NCI-H82 (cell line): ENCODE measurements at regions not wholly inside any gene's neighbourhood (a gene's known extent, or its start where the extent isn't known, plus 50 kb on each side); places are given as distances from the start of the nearest gene placed in this dataset.
A peak's percentile ranks its signal among the peaks of the same experiment; 100 is the strongest.

ENCODE experiments used
- DNase-seq: peaks from one replicate; lab custom pipeline; 2025; lab: John Stamatoyannopoulos, UW

- no peak for DNase-seq
Measured at GRCh38 chr1:229181419-229181818, 89.5 kb upstream of the RAB4A start.

DNA sequence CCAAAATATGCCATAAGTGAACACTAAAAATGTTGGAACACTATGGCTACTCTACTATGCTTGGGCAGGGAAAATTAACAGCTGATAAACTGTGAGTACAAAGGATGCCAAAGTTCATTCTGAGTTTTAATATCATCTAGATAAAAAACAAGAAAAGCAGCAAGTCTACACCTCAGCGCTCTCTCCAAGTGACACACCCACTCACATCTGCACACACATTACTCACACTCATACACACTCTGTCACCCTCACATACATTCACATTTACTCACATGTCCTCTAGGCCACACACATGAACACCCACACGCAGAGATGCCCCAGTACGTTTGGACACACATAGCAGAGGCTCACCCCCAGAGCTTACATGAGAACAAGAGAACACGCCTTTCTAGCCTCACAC lies 87.3 kb upstream of the RAB4A start:
- DNase-seq: no peak

GRCh38 chr1:229184066-229184465 lies 86.8 kb upstream of the RAB4A start:
- DNase-seq: peak; percentile 36

- no peak for DNase-seq
Measured at GRCh38 chr1:229185963-229186362, 84.9 kb upstream of the RAB4A start.

- no peak for DNase-seq
Measured at GRCh38 chr1:229186373-229187056, 84.4 kb upstream of the RAB4A start.

DNA sequence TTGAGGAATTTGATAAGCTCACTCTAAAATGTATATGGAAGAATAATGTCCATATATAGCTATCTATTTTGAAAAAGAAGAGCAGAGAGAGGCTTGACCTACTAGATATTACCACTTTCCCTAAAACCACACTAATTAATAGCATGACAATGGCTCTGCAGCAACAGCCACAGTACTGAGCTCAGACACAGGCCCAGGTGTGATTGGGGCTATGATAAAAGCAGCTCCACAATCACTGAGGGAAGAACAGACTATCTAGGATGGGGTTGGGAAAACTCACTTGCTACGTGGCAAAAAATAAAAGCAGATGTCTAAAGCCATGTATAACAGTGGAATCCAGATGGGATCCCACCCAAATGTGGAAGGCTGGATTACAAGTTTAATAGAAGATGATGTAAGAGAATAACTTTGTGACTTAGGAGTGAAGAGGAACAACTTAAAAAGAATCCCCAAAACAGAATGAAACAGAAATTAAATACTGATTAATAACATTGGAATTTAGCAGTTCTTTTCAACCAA lies 80.8 kb upstream of the RAB4A start:
- no peak for DNase-seq

DNA sequence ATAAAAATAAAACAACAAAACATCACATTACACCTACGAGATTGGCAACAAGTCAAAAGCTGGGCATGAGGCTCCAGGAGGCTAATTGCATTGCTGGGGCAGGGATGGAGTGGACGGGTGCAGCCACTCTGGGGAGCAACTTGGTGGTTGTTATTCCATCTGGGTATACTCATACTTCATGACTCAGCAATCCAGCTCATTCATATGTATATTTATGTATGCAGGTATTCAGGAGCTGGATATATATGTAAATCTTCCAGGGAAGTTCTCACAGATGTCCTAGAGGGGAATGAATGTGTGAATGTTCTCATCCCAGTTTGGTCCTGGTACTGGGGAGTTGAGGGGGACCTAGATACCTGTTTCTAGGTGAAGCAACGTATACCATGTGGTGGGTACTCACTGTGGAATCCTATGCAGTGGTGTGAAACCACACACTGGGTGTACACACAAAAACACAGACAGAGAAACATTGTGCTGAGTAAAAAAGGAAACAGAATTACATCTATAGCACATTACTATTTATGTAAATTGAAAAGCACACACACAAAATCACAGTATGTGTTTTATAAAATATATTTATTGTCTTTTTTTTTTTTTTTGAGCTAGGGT lies 79.7 kb upstream of the RAB4A start:
- DNase-seq: no peak

DNA sequence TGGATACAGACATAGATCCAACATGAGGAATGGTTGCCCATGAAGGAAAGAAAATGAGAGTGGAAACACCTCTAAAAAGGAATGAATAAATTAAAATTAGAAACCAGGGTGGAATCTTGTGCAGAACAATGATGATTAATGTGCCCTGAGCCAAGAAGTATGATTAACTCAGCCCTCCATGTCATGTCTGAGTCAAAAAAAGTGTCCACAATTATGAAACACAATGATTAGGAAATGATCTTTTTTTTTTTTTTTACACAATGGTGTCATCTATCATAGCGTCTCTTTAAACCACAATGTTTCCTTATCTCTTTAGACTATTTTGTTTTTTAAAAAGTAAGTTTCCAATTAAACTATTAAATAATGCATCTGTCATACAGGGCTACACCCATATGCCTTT lies 78.9 kb upstream of the RAB4A start:
- no peak for DNase-seq

DNA sequence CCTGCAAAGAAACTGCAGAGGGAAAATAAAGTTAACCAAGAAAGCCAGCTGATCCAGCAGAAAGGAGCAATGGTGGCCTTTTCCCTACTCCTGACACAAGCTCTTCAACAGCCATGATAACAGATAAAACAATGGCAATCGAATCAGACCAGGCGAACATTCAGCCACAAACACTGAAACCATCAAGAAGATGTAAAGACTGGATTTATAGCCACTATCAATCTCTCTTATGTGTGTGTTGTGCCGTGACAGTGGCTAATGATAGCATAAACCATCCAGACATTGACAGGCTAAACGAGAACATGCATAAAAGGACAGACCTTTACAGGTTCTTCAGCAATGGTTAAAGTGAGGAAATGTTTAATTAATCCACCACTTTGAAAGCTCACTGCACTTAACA lies 78.1 kb upstream of the RAB4A start:
- no peak for DNase-seq

GRCh38 chr1:229194096-229194495 lies 76.8 kb upstream of the RAB4A start:
- DNase-seq: no peak

DNA sequence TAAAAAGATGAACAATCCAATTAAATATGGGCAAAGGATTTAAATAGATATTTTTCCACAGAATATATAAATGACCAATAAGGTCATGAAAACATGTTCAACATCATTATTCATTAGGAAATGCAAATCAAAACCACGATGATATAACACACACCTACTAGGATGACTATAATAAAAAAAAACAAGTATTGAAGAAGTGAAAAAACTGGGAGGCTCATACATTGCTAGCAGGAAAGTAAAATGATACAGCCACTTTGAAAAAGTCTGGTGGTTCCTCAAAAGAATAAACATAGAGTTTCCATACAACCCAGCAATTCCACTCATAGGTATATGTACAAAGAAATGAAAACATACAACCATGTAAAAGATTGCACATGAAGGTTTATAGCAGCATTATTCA lies 75.7 kb upstream of the RAB4A start:
- no peak for DNase-seq

DNA sequence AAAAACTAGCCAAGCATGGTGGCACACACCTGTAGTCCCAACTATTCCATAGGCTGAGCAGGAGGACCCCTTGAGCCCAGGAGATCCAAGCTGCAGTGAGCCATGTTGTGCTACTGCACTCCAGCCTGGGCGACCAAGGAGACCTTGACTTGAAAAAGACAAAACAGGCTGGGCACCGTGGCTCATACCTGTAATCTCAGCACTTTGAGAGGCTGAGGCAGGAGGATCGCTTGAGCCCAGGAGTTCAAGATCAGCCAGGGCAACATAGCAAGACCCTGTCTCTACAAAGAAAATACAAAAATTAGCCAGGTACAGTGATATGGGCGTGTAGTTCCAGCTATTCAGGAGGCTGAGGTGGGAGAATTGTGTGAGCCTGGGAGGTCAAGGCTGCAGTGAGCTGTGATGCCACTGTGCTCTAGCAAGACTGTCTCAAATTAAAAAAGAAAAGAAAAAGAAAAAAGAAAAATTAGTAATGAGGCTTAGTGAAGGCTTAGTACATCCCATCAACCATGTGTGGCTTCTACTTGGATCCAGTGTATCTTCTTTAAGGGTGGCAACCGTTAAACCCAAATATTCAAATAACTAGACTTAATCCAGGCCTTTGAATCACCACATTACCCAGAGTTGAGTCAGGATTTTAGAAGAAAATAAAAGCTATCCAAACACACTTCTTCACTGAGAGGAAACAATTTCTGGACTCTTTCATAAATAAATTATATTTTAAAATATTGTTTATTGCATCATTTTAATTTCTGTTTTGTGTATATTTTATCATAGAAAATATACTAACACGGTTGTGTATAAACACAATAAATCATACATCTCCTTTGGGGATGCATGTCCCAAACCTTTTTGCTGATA lies 74.3 kb upstream of the RAB4A start:
- DNase-seq: no peak

DNA sequence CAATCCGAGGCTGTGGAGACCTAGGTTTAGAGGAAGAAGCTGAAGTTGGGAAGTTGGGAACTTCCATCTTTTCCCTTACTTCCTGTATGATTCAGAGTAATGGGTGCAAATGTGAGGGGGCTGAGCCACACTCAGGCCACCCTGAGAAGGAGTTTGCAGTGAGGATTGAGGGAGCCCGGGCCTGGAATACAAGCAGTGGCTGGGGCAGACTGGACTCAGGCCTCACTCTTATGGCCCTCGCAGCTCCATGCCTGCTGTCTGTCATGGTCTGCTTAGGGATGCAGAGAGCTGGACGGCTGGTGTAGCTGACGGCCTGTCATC lies 73.7 kb upstream of the RAB4A start:
- no peak for DNase-seq

GRCh38 chr1:229199261-229200243 lies 71.4 kb upstream of the RAB4A start:
- DNase-seq: no peak

DNA sequence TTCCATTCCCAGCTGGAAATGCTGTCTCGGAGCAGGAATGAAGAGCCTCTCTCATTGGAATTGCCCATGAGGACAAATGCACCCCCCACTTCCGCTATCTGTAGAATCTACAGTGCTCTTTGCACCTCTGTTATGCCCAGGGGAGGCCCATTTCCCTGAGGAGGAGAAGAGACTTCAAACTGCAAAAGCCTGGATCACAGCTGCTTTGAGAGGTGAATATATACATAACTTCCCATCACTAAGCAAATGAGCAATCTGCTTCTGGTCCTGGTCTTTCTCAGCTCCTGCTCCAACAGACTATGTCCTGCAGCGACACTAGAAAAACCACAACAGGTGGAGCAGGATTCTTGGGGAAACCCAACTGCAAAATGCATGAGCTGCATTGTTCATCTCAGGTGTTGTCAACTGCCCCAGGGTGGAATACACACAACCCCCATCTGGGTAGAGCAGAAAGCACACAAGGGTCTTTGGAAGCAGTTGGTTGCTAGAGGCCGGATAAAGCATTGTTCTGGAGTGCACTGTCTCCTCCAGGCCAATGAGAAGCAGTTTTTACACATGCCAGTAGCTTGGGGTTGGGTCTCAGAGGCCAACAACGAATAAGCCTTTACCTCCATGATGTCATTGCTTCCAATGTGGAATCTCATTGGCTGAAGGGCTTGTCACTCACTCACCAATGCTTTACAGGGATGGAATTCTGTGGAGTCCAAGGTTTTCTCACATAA lies 67.7 kb upstream of the RAB4A start:
- DNase-seq: peak; percentile 80

GRCh38 chr1:229203991-229204632 lies 66.8 kb upstream of the RAB4A start:
- DNase-seq: no peak

- peak; percentile 95 for DNase-seq
Measured at GRCh38 chr1:229204921-229205777, 65.8 kb upstream of the RAB4A start.

GRCh38 chr1:229205854-229206253 lies 65.1 kb upstream of the RAB4A start:
- DNase-seq: peak; percentile 89

DNA sequence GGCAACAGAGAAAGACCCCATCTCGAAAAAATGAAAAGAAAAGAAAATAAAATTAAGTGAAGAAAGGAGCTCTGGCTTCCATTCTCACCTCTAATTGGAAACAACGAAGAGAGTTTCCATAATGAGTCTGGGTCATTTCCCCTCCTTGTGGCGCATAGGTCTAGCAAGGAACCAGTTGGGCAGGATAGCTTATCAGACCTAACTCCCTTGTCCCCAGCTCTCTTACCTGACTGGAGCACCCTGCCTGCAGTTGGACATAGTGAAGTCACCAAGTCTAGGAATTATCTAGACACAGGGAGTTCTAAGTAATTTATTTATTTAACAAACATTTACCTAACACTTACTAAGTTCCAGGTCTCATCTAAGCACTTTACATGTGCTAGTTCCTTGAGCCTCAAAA lies 63.0 kb upstream of the RAB4A start:
- no peak for DNase-seq

- DNase-seq: no peak
Measured at GRCh38 chr1:229208481-229208880, 62.4 kb upstream of the RAB4A start.
